GM23338 (cell line): ENCODE measurements at regions not wholly inside any gene's neighbourhood (a gene's known extent, or its start where the extent isn't known, plus 50 kb on each side); places are given as distances from the start of the nearest gene placed in this dataset.

Experiments
- ATAC-seq: fragments of 200-7000 bp; cut with Tn5 transposase; 3 replicates; pipeline ENCODE4 v1.9.1; 2020
- DNase-seq: peaks from one replicate; pipeline ENCODE4 v3.0.0-alpha.2; 2015; ENCODE audit warnings: low spot score
- H2AFZ ChIP-seq: fragments of 200-600 bp; sonication (generic); 2 replicates; pipeline ENCODE4 v1.8.0; 2016; ENCODE audit warnings: antibody characterized with exemption, mild to moderate bottlenecking, moderate library complexity
- H3F3A ChIP-seq: fragments of 200-600 bp; sonication (generic); replicated peaks from 2 replicates; pipeline ENCODE4 v1.8.0; 2017; ENCODE audit warnings: antibody characterized with exemption, mixed run types, low read depth
- H3K27ac ChIP-seq: fragments of 200-600 bp; sonication (generic); 2 replicates; pipeline ENCODE4 v1.6.1; 2016; ENCODE audit warnings: low read depth
- H3K27me3 ChIP-seq: fragments of 200-600 bp; sonication (generic); 2 replicates; pipeline ENCODE4 v1.8.0; 2016; ENCODE audit warnings: mild to moderate bottlenecking, mixed run types, moderate library complexity; ENCODE audit not compliant: insufficient read depth
- H3K36me3 ChIP-seq: fragments of 200-600 bp; sonication (generic); 2 replicates; pipeline ENCODE4 v1.8.0; 2016; ENCODE audit warnings: mild to moderate bottlenecking; ENCODE audit not compliant: insufficient read depth
- H3K4me1 ChIP-seq: fragments of 200-600 bp; sonication (generic); 2 replicates; pipeline ENCODE4 v1.8.0; 2016; ENCODE audit warnings: mild to moderate bottlenecking, moderate library complexity; ENCODE audit not compliant: insufficient read depth
- H3K4me2 ChIP-seq: fragments of 200-600 bp; sonication (generic); 2 replicates; pipeline ENCODE4 v1.7.1; 2017; ENCODE audit warnings: mixed run types
- H3K4me3 ChIP-seq: fragments of 200-600 bp; sonication (generic); 2 replicates; pipeline ENCODE4 v1.6.1; 2016; ENCODE audit warnings: mixed run types
- H3K79me2 ChIP-seq: fragments of 200-600 bp; sonication (generic); replicated peaks from 2 replicates; pipeline ENCODE4 v1.8.0; 2017; ENCODE audit warnings: mild to moderate bottlenecking; ENCODE audit not compliant: insufficient read depth
- H3K9me2 ChIP-seq: fragments of 200-600 bp; sonication (generic); 2 replicates; pipeline ENCODE4 v1.8.0; 2017; ENCODE audit not compliant: insufficient read depth
- H4K20me1 ChIP-seq: fragments of 200-600 bp; sonication (generic); replicated peaks from 2 replicates; pipeline ENCODE4 v1.8.0; 2017; ENCODE audit warnings: mild to moderate bottlenecking; ENCODE audit not compliant: insufficient read depth
- H3K27ac Mint-ChIP-seq: 2 replicates; pipeline ENCODE4 v1.8.0; 2020; ENCODE audit warnings: inconsistent platforms, mild to moderate bottlenecking, moderate library complexity, mixed read lengths
- H3K27me3 Mint-ChIP-seq: 3 replicates; pipeline ENCODE4 v1.8.0; 2022; ENCODE audit warnings: low read depth, mild to moderate bottlenecking, moderate library complexity, mixed read lengths, inconsistent platforms; ENCODE audit not compliant: insufficient read depth, poor library complexity
- H3K36me3 Mint-ChIP-seq: 3 replicates; pipeline ENCODE4 v1.8.0; 2021; ENCODE audit warnings: low read depth, mild to moderate bottlenecking, inconsistent platforms, moderate library complexity, mixed read lengths
- H3K4me1 Mint-ChIP-seq: 3 replicates; pipeline ENCODE4 v1.8.0; 2020; ENCODE audit warnings: mild to moderate bottlenecking, inconsistent platforms, mixed read lengths
- H3K4me3 Mint-ChIP-seq: 3 replicates; pipeline ENCODE4 v1.8.0; 2021; ENCODE audit warnings: moderate library complexity, mild to moderate bottlenecking, inconsistent platforms, mixed read lengths
- H3K9me3 Mint-ChIP-seq: 3 replicates; pipeline ENCODE4 v1.8.0; 2020; ENCODE audit warnings: moderate library complexity, mild to moderate bottlenecking, inconsistent platforms, mixed read lengths
- ETS1 ChIP-seq: IDR thresholded peaks from 2 replicates; pipeline ENCODE4 v1.6.1; 2016; ENCODE audit warnings: antibody characterized with exemption
- EZH2phosphoT487 ChIP-seq: fragments of 200-600 bp; sonication (generic); IDR thresholded peaks from one replicate; pipeline ENCODE4 v1.8.1; 2018; ENCODE audit warnings: antibody characterized with exemption; ENCODE audit not compliant: unreplicated experiment
- STAT1 ChIP-seq: IDR thresholded peaks from one replicate; pipeline ENCODE4 v1.6.1; 2016; ENCODE audit warnings: antibody characterized with exemption; ENCODE audit not compliant: unreplicated experiment
- ZNF114 ChIP-seq: fragments of 250-450 bp; sonication (Bioruptor Pico); IDR thresholded peaks from 2 replicates; pipeline ENCODE4 v1.5.0; 2020; ENCODE audit warnings: mild to moderate bottlenecking, moderate library complexity
- ZNF462 ChIP-seq: fragments of 250-450 bp; sonication (Bioruptor Pico); IDR thresholded peaks from 2 replicates; pipeline ENCODE4 v1.5.0; 2020; ENCODE audit warnings: mild to moderate bottlenecking, moderate library complexity
- TF ChIP-seq, protein P1 (sequence below): IDR thresholded peaks from one replicate; pipeline ENCODE4 v1.6.1; 2018; ENCODE audit warnings: antibody characterized with exemption; ENCODE audit not compliant: unreplicated experiment

DNA sequence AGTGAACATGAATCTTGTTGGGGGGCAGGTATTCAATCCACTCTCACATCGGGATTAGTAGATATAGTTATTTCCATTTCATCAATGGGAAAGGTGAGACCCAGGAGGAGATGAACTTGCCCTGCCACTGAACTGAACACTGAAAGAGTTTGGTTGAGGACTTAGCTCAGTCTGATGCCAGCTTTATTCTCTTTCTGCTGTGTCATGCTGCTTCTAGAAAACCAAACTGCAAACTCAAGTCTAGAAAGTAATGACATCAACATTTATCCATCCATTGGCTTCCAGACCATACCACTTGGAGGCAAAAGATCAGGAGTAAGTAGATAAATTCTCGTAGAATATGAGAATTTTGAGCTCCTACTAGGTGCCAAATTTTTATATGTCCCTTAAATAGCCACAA, 288.0 kb upstream of the CTNNB1 start (continued):
- no peak for TF ChIP-seq ZNF462 (CRISPR knock-in tag)
- no peak for TF ChIP-seq EZH2phosphoT487
- TF ChIP-seq ETS1, result no peak

DNA sequence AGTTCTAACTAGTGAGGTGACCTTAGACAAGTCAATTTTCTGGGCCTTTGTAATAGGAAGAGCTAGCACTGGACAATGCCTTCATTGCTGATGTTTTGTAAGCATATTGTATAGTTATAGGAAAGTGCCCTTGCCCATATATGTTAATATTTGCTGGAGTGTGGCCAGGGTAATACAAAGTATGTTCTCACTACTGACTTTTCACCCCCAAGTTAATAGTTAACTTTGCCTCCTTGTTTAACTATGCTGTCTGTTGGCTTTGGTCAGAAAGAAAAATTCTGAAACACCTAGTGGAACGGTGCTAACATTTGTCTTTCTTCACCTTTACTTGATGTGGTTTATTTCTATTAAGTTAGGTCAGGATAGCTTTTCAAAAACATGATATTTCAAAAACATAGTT, 287.4 kb upstream of the CTNNB1 start:
- no peak for DNase-seq
- no peak overlapping the region for H3K4me3 ChIP-seq
- H4K20me1 ChIP-seq, result no peaks in the 10 kb centered on the region
- H2AFZ ChIP-seq, result no peak overlapping the region
- no peak overlapping the region for H3K4me2 ChIP-seq
- Mint-ChIP-seq H3K4me1 (peaks cover 4% of the 10 kb centered on the region; the same call in 2 of the 3 replicates), H3K9me3 (no peaks in the 10 kb centered on the region), H3K27ac (no peak overlapping the region), H3K27me3 (peaks cover 3% of the 10 kb centered on the region), H3K4me3 (no peak overlapping the region), H3K36me3 (no peaks in the 10 kb centered on the region)
- no peaks in the 10 kb centered on the region for H3K27me3 ChIP-seq
- H3K36me3 ChIP-seq, result no peaks in the 10 kb centered on the region
- H3K27ac ChIP-seq, result no peak overlapping the region
- no peaks in the 10 kb centered on the region for H3F3A ChIP-seq
- no peaks in the 10 kb centered on the region for H3K4me1 ChIP-seq
- no peaks in the 10 kb centered on the region for H3K79me2 ChIP-seq
- H3K9me2 ChIP-seq, result peaks cover 7% of the 10 kb centered on the region; the same call in 1 of the 2 replicates
- no peak for ATAC-seq
- TF ChIP-seq, protein P1, sequence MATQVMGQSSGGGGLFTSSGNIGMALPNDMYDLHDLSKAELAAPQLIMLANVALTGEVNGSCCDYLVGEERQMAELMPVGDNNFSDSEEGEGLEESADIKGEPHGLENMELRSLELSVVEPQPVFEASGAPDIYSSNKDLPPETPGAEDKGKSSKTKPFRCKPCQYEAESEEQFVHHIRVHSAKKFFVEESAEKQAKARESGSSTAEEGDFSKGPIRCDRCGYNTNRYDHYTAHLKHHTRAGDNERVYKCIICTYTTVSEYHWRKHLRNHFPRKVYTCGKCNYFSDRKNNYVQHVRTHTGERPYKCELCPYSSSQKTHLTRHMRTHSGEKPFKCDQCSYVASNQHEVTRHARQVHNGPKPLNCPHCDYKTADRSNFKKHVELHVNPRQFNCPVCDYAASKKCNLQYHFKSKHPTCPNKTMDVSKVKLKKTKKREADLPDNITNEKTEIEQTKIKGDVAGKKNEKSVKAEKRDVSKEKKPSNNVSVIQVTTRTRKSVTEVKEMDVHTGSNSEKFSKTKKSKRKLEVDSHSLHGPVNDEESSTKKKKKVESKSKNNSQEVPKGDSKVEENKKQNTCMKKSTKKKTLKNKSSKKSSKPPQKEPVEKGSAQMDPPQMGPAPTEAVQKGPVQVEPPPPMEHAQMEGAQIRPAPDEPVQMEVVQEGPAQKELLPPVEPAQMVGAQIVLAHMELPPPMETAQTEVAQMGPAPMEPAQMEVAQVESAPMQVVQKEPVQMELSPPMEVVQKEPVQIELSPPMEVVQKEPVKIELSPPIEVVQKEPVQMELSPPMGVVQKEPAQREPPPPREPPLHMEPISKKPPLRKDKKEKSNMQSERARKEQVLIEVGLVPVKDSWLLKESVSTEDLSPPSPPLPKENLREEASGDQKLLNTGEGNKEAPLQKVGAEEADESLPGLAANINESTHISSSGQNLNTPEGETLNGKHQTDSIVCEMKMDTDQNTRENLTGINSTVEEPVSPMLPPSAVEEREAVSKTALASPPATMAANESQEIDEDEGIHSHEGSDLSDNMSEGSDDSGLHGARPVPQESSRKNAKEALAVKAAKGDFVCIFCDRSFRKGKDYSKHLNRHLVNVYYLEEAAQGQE, result no peak
- no peak for TF ChIP-seq ZNF114 (CRISPR knock-in tag)
- no peak for TF ChIP-seq STAT1
